C4-2B (cell line): ENCODE measurements at regions not wholly inside any gene's neighbourhood (a gene's known extent, or its start where the extent isn't known, plus 50 kb on each side); places are given as distances from the start of the nearest gene placed in this dataset.

Source experiments
- ZFX ChIP-seq: fragments of 450-650 bp; IDR thresholded peaks from 2 replicates; pipeline ENCODE4 v1.6.1; 2017
- TF ChIP-seq, protein P1 (sequence below): fragments of 450-650 bp; conservative IDR thresholded peaks from 2 replicates; pipeline ENCODE4 v1.5.1; 2017; ENCODE audit warnings: mild to moderate bottlenecking

DNA sequence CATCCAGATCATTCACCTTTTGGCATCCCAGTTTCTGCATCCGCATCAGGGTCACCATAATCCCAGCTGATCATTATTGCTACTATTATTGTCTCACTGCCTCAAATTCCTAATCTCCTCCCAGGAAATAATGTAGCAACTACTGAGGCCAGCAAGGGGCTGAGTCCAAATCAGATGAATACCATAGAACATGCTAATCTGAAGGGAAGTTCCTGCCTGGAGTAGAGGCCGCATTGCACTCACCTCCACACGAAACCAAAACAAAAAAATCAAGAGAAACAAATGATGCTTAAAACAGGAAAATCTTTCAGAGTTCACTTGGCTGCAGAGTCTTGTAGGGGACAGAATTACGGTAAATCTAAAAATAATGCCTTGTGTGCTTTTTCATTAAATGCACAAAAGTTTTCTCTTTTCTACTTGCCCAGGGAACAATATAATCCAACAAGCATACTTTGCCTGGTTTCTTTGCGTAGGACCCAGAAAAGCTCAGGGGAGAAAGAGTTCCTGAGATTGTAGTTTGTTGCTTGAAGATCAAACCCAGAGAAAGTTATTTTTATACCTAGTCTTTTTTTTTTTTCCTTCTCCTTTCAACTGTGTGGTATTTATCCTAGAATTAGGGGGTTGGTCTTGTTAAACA is 87.7 kb upstream of the KLF4 start:
- TF ChIP-seq, protein P1, sequence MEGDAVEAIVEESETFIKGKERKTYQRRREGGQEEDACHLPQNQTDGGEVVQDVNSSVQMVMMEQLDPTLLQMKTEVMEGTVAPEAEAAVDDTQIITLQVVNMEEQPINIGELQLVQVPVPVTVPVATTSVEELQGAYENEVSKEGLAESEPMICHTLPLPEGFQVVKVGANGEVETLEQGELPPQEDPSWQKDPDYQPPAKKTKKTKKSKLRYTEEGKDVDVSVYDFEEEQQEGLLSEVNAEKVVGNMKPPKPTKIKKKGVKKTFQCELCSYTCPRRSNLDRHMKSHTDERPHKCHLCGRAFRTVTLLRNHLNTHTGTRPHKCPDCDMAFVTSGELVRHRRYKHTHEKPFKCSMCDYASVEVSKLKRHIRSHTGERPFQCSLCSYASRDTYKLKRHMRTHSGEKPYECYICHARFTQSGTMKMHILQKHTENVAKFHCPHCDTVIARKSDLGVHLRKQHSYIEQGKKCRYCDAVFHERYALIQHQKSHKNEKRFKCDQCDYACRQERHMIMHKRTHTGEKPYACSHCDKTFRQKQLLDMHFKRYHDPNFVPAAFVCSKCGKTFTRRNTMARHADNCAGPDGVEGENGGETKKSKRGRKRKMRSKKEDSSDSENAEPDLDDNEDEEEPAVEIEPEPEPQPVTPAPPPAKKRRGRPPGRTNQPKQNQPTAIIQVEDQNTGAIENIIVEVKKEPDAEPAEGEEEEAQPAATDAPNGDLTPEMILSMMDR, result no peak
- no peak for TF ChIP-seq ZFX
